ENCODE measurements at regions not wholly inside any gene's neighbourhood (a gene's known extent, or its start where the extent isn't known, plus 50 kb on each side); places are given as distances from the start of the nearest gene placed in this dataset.

DNA sequence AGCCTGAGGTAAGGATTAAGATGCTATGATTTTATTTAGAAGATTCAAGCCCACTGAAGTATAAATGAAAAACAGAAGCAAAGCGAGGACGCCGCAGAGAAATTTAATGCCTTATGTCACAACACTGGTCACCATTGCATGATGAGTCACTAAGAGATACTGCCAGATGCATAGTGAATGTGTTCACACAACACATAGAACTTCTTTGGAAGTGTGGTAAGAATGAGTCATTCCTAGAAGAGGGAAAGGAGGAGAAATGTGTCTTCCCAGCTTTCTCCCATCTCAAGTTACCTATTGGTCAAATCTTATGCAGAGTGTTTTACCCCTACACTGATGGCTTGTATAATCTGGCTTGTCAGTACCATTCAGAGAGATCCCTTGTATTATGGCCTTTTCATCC lies 465.3 kb upstream of the ARRDC3 start:
- no peak overlapping the region for H3K4me3 ChIP-seq (ENCODE audit: low read depth, low read length)
- peak; percentile 20 for DNase-seq (ENCODE audit: low read depth)
- TF ChIP-seq, protein P1, sequence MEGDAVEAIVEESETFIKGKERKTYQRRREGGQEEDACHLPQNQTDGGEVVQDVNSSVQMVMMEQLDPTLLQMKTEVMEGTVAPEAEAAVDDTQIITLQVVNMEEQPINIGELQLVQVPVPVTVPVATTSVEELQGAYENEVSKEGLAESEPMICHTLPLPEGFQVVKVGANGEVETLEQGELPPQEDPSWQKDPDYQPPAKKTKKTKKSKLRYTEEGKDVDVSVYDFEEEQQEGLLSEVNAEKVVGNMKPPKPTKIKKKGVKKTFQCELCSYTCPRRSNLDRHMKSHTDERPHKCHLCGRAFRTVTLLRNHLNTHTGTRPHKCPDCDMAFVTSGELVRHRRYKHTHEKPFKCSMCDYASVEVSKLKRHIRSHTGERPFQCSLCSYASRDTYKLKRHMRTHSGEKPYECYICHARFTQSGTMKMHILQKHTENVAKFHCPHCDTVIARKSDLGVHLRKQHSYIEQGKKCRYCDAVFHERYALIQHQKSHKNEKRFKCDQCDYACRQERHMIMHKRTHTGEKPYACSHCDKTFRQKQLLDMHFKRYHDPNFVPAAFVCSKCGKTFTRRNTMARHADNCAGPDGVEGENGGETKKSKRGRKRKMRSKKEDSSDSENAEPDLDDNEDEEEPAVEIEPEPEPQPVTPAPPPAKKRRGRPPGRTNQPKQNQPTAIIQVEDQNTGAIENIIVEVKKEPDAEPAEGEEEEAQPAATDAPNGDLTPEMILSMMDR (conservative IDR thresholded peaks at IDR 0.05; ENCODE audit: low read depth, low read length), result no peak

DNA sequence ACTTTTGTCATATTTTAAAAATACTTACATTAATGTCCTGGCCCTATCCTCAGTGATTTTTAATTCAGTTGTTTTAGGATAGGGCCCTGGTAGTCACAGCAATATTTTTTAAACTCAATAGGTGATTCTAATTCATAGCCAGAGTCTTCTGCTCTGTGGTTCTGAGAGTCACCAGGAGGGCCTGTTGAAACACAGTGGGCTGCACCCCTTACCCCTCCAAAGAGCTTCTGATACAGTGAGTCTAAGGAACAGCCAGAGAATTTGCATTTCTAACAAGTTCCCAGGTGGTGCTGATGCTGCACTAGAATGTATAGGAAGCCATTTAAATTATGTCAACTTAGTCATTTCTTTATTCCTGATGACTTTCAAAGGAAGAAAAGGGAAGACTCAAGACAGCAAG lies 458.3 kb upstream of the ARRDC3 start:
- no peak for DNase-seq (ENCODE audit: low read depth)
- TF ChIP-seq, protein P1 (conservative IDR thresholded peaks at IDR 0.05; ENCODE audit: low read depth, low read length), result no peak
- no peak overlapping the region for H3K4me3 ChIP-seq (ENCODE audit: low read depth, low read length)

GRCh38 chr5:91840412-91840811 lies 457.3 kb upstream of the ARRDC3 start:
- TF ChIP-seq, protein P1 (conservative IDR thresholded peaks at IDR 0.05; ENCODE audit: low read depth, low read length), result no peak
- H3K4me3 ChIP-seq (ENCODE audit: low read depth, low read length), result no peak overlapping the region
- DNase-seq (ENCODE audit: low read depth), result no peak

- TF ChIP-seq, protein P1 (conservative IDR thresholded peaks at IDR 0.05; ENCODE audit: low read depth, low read length), result no peak
- DNase-seq (ENCODE audit: low read depth), result no peak
- H3K4me3 ChIP-seq (ENCODE audit: low read depth, low read length), result no peak overlapping the region
These were observed 456.6 kb upstream of the ARRDC3 start for GRCh38 chr5:91839721-91840120.

- no peak for DNase-seq (ENCODE audit: low read depth)
- TF ChIP-seq, protein P1 (conservative IDR thresholded peaks at IDR 0.05; ENCODE audit: low read depth, low read length), result no peak
- H3K4me3 ChIP-seq (ENCODE audit: low read depth, low read length), result no peak overlapping the region
These were observed 456.1 kb upstream of the ARRDC3 start for GRCh38 chr5:91839233-91839632.

DNA sequence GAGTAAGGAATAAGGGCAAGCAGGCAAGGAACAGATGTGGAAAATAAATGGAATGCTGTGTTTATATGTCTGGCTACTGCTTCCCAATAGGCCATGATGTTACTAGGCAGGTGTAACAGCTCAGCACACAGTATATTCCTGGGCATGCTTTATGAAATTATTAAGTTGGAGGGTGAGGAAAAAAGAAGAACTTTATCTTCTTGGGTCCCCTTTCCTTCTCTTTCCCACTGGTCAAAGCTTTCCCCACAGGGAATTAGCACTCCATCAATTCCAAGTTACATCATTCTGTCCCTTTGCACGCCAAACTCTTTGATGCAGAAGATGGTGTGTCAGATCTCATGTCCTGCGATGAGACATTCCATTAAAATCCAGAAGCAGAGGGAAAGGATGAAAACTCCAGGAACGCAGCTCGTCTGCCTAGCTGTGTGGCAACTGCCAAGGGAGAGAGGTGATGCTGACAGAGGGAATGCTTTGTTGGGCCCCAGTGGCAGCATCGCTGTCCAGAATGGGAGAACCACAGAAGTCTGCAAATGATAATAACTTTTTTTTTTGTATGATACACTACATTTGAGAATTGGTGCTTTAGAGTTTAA lies 447.3 kb upstream of the ARRDC3 start:
- H3K4me3 ChIP-seq (ENCODE audit: low read depth, low read length), result no peak overlapping the region
- TF ChIP-seq, protein P1 (conservative IDR thresholded peaks at IDR 0.05; ENCODE audit: low read depth, low read length), result no peak
- no peak for DNase-seq (ENCODE audit: low read depth)

DNA sequence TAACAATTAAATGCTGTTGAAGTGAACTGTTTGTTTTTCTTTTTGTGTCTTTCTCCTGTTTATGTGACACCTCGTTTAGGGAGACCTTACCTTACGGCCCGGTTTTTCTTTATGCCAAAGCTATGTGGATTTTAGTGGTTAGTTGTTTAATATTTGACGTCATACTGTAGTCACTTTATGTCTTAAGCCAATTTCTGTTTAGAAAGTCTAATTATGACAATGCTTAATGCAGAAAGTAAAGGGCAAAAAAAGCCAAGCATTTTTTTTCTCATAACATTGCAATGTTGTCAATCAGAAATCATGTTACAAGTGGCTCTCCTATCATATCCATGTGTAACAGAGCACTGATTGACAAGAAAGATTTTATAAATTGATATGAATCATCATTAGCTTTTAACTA lies 442.5 kb upstream of the ARRDC3 start:
- no peak overlapping the region for H3K4me3 ChIP-seq (ENCODE audit: low read depth, low read length)
- TF ChIP-seq, protein P1 (conservative IDR thresholded peaks at IDR 0.05; ENCODE audit: low read depth, low read length), result no peak
- DNase-seq (ENCODE audit: low read depth), result no peak

Data from epithelial cell of proximal tubule (primary cell).